Progenitor cell of endocrine pancreas (in vitro differentiated cells): ENCODE measurements at regions not wholly inside any gene's neighbourhood (a gene's known extent, or its start where the extent isn't known, plus 50 kb on each side); places are given as distances from the start of the nearest gene placed in this dataset.
A peak's percentile ranks its signal among the peaks of the same experiment; 100 is the strongest.

ENCODE experiments used
- DNase-seq: peaks from one replicate; pipeline ENCODE4 v3.0.0; 2021; ENCODE audit warnings: low spot score; ENCODE audit not compliant: unreplicated experiment
- H3K27ac Mint-ChIP-seq: 2 replicates; pipeline ENCODE4 v1.8.0; 2021; ENCODE audit warnings: mild to moderate bottlenecking, moderate library complexity, mixed read lengths
- H3K27me3 Mint-ChIP-seq: 2 replicates; pipeline ENCODE4 v1.8.0; 2021; ENCODE audit warnings: mixed read lengths
- H3K36me3 Mint-ChIP-seq: 2 replicates; pipeline ENCODE4 v1.8.0; 2022; ENCODE audit warnings: mixed read lengths; ENCODE audit not compliant: insufficient read depth
- H3K4me1 Mint-ChIP-seq: 2 replicates; pipeline ENCODE4 v1.8.0; 2021; ENCODE audit warnings: low read depth, mixed read lengths
- H3K4me3 Mint-ChIP-seq: 2 replicates; pipeline ENCODE4 v1.8.0; 2021; ENCODE audit warnings: low read depth, mild to moderate bottlenecking, moderate library complexity, mixed read lengths
- H3K9me3 Mint-ChIP-seq: 2 replicates; pipeline ENCODE4 v1.8.0; 2021; ENCODE audit warnings: low read depth, mixed read lengths
- TF ChIP-seq, protein P1 (sequence below): fragments of 200-600 bp; sonication (generic); IDR thresholded peaks from one replicate; pipeline ENCODE4 v1.5.0; 2021; ENCODE audit warnings: antibody characterized with exemption, mild to moderate bottlenecking; ENCODE audit not compliant: unreplicated experiment

GRCh38 chr3:146827836-146828235 lies 222.7 kb upstream of the PLSCR5 start:
- H3K4me3 Mint-ChIP-seq, result no peak overlapping the region
- DNase-seq, result no peak
- H3K27me3 Mint-ChIP-seq, result no peaks in the 10 kb centered on the region
- no peaks in the 10 kb centered on the region for H3K4me1 Mint-ChIP-seq
- no peaks in the 10 kb centered on the region for H3K9me3 Mint-ChIP-seq
- TF ChIP-seq, protein P1, sequence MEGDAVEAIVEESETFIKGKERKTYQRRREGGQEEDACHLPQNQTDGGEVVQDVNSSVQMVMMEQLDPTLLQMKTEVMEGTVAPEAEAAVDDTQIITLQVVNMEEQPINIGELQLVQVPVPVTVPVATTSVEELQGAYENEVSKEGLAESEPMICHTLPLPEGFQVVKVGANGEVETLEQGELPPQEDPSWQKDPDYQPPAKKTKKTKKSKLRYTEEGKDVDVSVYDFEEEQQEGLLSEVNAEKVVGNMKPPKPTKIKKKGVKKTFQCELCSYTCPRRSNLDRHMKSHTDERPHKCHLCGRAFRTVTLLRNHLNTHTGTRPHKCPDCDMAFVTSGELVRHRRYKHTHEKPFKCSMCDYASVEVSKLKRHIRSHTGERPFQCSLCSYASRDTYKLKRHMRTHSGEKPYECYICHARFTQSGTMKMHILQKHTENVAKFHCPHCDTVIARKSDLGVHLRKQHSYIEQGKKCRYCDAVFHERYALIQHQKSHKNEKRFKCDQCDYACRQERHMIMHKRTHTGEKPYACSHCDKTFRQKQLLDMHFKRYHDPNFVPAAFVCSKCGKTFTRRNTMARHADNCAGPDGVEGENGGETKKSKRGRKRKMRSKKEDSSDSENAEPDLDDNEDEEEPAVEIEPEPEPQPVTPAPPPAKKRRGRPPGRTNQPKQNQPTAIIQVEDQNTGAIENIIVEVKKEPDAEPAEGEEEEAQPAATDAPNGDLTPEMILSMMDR, result no peak
- no peaks in the 10 kb centered on the region for H3K36me3 Mint-ChIP-seq
- H3K27ac Mint-ChIP-seq, result no peak overlapping the region

GRCh38 chr3:146823622-146824021 lies 218.5 kb upstream of the PLSCR5 start:
- Mint-ChIP-seq H3K36me3 (no peaks in the 10 kb centered on the region), H3K27me3 (no peaks in the 10 kb centered on the region), H3K4me3 (no peak overlapping the region), H3K27ac (no peak overlapping the region), H3K9me3 (no peaks in the 10 kb centered on the region), H3K4me1 (no peaks in the 10 kb centered on the region)
- no peak for DNase-seq
- TF ChIP-seq, protein P1, result no peak

DNA sequence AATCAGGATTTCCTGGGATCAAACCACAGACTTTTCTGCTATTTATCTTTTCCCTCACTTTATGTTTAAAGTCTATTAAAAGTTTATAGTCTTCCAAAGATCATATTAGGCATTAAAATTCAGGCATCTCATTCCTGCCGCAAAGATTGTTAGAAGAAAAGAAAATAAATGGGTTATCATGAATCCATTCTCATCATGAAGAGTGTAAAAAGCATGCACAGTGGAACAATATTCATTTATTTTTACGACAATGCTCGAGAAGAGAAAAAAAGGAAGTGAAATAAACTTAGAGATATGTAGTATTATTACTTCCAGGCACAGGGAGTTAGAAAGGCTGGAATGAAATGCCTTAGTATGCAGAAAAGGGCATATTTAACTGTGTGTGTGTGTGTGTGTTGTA lies 213.7 kb upstream of the PLSCR5 start:
- no peak for DNase-seq
- Mint-ChIP-seq H3K9me3 (no peaks in the 10 kb centered on the region), H3K4me3 (no peak overlapping the region), H3K36me3 (no peaks in the 10 kb centered on the region), H3K27me3 (no peaks in the 10 kb centered on the region), H3K4me1 (peaks cover 4% of the 10 kb centered on the region), H3K27ac (no peak overlapping the region)
- TF ChIP-seq, protein P1, result no peak

DNA sequence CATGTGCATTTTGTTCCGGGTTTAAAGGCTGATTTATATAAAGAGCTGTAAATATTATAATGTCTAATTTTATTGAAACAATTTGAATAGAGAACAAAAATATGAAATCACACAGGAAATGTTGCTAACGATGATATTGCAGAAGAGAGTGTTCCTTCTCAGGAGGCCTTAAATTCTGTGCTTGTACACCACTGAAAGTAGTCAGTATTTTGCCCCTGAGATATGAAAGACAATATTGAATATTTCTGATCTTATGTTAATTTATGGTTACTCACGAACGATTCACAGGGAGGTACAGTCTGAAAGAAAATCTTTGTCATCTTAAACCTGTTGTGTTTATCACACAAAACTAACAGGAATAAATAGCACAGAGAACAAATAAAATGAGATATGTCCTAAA lies 213.2 kb upstream of the PLSCR5 start:
- DNase-seq, result no peak
- Mint-ChIP-seq H3K36me3 (no peaks in the 10 kb centered on the region), H3K4me1 (peaks cover 4% of the 10 kb centered on the region), H3K4me3 (no peak overlapping the region), H3K9me3 (no peaks in the 10 kb centered on the region), H3K27me3 (no peaks in the 10 kb centered on the region), H3K27ac (no peak overlapping the region)
- TF ChIP-seq, protein P1, result no peak

DNA sequence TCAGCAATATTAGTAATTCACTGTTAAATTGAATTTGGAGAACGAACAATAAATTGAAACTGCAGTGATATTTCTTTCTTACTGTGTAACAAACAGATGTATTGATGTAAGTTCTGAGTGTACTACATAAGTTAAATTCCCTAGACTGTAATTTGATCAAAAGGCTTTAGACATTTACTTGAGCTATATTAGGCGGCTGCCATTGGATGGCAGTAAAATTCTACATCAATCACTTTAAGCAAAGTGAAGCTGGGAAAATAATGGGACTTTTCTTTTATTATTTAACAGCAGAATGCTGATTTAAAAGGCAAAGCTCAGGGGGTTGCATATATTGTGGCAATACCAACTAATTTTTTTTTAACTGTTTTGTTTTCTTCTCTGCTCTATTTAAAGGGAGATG lies 212.6 kb upstream of the PLSCR5 start:
- H3K4me1 Mint-ChIP-seq, result peaks cover 4% of the 10 kb centered on the region
- TF ChIP-seq, protein P1, result peak; percentile 25
- H3K27ac Mint-ChIP-seq, result no peak overlapping the region
- no peaks in the 10 kb centered on the region for H3K36me3 Mint-ChIP-seq
- no peaks in the 10 kb centered on the region for H3K27me3 Mint-ChIP-seq
- no peak for DNase-seq
- H3K4me3 Mint-ChIP-seq, result no peak overlapping the region
- no peaks in the 10 kb centered on the region for H3K9me3 Mint-ChIP-seq
